RPMI7951 (cell line): ENCODE measurements at regions not wholly inside any gene's neighbourhood (a gene's known extent, or its start where the extent isn't known, plus 50 kb on each side); places are given as distances from the start of the nearest gene placed in this dataset.
"Not testable (repeated sequence)": the region's sequence is repeated elsewhere in the genome, so short reads cannot be mapped to it uniquely, and the experiment has no call there.

Source experiments
- DNase-seq: peaks from one replicate; pipeline ENCODE4 v3.0.0-alpha.2; 2012; ENCODE audit warnings: low read depth

- no peak for DNase-seq
Measured at GRCh38 chr13:75178436-75178835, 303.5 kb downstream of the TBC1D4 start.

DNA sequence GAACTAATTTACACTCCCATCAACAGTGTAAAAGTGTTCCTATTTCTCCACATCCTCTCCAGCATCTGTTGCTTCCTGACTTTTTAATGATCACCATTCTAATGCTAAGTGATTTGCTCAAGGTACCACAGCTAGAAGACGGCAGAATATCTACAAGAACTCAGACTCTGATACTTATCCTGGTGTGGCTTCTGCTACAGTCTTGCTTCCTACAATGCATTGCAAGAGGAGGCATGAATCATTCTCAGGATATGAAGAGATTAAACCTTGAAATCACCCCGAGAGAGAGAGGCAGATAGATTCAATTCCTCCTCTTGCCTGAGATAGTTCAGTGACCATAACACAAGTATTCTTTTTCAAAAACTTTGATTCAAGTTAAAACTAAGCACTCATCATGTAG, 306.4 kb downstream of the TBC1D4 start:
- no peak for DNase-seq

- not testable (repeated sequence) for DNase-seq
Measured at GRCh38 chr13:75175097-75175496, 306.9 kb downstream of the TBC1D4 start.

DNA sequence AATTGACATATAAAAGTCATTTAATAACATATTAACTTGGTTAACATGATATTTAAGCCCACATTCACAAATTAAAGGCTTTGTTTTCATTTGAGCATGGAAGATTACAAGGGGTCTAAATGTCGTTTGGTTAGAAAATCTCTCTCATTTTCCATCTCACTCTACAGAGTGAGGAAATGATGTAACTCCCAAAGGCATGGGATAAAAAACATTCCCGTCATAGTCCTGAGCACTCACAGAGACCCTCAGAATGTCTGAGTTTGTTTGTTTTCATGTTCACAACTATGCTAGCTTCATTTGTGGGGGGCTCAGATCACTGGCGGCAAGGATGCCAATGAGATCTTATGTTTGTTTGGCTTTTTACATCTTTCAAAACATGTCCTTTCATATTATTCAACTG, 307.5 kb downstream of the TBC1D4 start:
- DNase-seq = no peak

GRCh38 chr13:75173457-75174356, 308.3 kb downstream of the TBC1D4 start:
- no peak for DNase-seq

- no peak for DNase-seq
Measured at GRCh38 chr13:75170311-75170710, 311.7 kb downstream of the TBC1D4 start.

- DNase-seq = no peak
Measured at GRCh38 chr13:75165543-75166230, 316.3 kb downstream of the TBC1D4 start.

DNA sequence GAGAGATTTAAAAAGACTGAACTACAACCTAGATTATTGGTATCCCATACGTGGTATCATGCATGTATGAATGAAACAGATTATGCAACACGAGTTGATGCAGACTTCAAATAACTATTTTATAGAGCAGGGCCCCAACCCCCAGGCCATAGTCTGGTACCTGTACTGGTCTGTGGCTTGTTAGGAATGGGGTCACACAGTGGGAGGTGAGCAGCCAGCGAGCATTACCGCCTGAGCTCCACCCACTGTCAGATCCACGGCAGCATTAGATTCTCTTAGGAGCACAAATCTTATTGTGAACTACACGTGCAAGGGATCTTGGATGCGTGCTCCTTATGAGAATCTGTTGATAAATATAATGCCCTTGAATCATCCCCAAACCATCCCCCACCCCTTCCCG, 320.2 kb downstream of the TBC1D4 start:
- no peak for DNase-seq

DNA sequence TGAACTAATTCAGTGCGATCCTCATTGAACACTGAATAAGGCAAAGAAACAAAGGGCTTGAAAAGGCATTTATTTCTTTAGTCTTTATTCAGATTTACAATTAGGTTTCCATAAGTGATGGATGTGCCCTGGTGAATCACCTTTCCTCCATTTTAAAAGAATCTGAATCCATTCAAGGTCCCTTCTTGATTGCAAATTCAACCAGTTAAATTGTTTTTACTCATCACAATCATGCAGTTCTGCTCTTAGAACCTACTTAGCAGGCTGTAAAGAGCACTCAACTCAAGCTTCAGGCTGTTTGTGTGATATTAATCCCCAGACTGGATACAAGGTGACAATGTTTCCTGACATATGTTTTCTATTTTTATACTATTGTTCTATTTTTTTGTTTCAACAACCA, 321.0 kb downstream of the TBC1D4 start:
- no peak for DNase-seq

DNA sequence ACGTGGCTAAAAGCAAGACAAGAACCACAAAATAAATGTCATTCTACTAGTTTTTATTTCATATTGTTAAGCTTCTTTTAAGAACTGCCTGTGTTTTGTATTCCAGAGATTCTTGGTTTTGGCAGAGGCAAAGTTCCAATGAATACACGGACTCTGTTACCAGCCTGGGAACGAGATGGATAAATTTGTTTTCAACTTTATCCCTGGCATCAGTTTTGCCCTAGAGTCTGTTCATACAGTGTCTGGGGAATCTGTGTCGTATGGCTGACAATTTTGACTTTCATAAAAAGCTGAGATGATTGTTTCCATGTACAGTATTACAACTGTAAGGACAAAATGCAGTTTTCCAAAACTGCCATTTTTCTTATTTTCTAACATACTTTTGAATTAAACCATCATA, 327.6 kb downstream of the TBC1D4 start:
- DNase-seq = no peak

DNA sequence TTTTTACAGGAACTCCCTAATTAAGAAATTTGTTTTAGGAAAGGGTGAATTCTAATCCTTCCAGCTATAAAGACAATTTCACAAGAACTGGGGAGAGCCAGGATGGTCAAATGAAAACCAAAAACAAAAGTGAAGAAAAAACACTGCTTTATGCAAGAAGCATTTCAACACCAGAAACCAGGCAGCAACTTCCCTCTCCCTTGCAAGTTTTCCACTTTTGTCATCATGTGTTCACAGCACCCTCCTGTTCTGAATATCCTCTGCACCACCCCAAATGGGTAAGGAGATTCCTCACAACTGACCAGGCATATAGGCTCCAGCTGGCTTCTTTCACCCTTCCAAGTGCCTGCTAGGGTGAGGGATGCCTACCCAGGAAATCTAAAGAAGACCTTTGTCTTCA, 328.1 kb downstream of the TBC1D4 start:
- DNase-seq = no peak

DNA sequence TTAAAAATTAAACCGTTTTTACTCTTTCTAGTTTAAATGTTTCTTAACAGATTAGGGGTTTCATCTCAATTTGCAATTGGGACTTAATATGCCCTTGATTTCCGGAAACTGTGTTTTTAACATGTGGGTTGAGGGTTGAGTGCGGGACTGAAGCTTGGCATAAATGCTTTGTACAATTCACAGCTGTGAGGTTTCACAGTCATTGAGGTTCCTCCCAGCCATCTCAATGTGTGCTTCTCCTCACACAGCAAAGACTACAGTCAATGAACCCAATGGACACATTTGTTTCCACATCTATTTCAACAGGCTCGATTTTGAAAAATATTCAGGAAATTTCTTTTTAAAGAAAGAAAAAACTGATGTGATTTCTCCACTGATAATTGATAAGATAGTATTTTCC, 328.6 kb downstream of the TBC1D4 start:
- DNase-seq = no peak

DNA sequence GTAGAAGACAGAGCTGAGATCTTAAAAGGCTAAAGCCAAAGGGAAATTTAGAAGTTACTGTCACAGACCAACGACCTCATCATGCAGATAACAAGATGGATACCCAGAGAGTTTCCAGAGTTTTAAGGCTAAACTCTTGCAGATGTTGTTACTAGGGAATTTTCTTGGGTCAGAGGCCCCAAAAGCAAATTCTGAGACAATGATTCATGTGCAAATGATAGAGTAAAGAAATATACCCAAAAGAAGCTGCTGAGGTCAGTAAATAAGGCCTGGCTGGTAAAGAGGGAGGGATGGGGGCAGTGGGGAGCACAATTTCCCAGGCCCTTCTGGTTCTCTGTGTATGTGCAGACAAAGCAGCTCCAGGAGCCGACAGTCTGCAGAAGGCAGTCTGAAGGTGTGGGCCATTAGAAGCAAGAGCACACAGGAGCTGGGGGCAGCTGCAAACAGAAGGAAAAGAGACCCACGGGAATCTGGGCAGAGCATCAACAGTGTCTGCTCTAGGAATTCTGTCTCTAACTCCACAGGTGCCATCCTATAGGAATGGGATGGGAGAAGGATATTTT, 330.8 kb downstream of the TBC1D4 start:
- no peak for DNase-seq

- DNase-seq = no peak
Measured at GRCh38 chr13:75149776-75150175, 332.2 kb downstream of the TBC1D4 start.

GRCh38 chr13:75147946-75148345, 334.0 kb downstream of the TBC1D4 start:
- no peak for DNase-seq

DNA sequence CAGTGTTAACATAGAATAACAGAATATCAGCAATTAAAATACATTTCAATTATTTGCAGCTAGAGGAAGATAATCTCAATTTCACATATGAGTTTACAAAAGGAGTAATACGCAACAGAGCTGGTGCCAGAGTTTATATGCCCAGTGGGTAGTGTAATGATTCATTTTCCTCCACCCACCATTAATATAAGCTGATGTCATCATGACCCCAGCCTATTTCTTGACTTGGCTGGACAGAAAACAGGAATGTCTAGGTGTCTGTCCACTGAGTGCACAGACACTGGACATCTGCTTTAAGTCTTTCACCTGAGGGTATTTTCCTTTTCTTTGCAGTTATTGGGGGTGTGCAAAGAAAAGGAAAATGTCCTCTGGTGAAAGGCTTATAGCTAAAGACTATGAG, 335.5 kb downstream of the TBC1D4 start:
- peak; percentile 13 for DNase-seq

DNA sequence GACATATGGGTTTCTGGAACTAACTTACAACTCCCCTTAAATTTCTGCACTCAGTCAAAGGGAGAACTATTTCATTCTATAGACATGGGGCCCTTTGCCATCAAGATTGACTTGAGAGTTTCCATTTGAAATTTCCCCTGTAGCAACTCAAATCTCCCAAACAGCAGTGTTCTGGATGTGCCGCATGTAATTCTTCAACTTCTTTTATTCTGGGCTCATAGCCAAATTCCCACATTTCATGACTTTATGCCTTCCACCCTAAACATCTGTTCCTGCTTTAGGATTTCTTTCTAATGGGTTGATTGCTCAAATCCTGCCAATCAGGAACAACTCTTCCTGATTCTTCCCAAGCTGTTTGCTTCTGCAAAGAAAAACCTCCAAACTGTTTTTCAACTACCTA, 336.0 kb downstream of the TBC1D4 start:
- DNase-seq = peak; percentile 26

DNA sequence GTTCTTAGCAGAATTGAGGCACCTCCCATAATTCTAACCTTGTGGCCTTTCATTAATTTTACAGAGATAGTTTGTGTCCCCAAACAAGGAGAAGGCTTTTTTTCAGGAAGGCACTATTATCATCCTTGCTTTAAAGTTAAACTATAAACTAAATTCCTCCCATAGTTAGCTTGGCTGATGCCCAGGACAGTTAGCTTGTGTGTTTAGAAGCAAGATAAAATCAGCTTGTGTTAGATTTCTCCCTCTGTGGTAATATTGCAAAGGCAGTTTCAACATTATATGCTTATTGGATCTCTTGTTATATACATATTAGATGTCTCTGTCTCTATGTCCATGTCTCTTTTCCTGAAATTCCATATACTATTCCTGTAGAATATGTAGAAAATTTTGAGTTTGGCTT, 342.7 kb downstream of the TBC1D4 start:
- peak; percentile 20 for DNase-seq

- no peak for DNase-seq
Measured at GRCh38 chr13:75137911-75138571, 343.9 kb downstream of the TBC1D4 start.

GRCh38 chr13:75136151-75136550, 345.8 kb downstream of the TBC1D4 start:
- no peak for DNase-seq

DNA sequence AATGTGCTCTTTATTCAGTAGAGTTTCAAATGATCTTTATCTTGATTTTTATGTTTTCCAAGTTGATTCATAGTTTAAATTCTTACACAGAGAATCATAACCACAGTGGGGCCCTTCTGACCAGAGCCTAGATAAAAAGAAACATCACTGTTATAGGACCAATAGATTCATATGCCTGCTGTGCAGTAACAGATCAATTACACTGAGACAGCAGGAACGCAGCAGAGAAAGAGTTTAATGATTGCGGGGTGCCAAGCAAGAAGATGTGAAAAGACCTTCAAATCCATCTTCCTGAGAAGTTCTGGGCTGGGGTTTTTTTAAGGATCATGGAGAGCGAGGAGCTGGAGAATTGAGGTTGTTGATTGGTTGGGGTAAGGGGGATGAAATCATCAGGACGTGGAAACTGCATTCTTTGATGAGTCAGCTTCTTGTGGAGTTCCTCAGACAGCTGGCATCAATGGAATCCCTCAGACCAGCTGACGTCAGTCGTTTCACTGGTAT, 346.6 kb downstream of the TBC1D4 start:
- DNase-seq = peak; percentile 90
